ENCODE measurements at regions not wholly inside any gene's neighbourhood (a gene's known extent, or its start where the extent isn't known, plus 50 kb on each side); places are given as distances from the start of the nearest gene placed in this dataset.

GRCh38 chr11:69545976-69546617 is 64.6 kb downstream of the LINC01488 start:
- Histone ChIP-seq H3K27ac (no peak overlapping the region), H3K36me3 (no peaks in the 10 kb centered on the region), H3K27me3 (no peaks in the 10 kb centered on the region), H3K9me3 (ENCODE audit: low read depth) (no peaks in the 10 kb centered on the region), H3K4me1 (ENCODE audit: low read depth) (no peaks in the 10 kb centered on the region), H3K4me3 (no peak overlapping the region)
- no peak for TF ChIP-seq CTCF (IDR thresholded peaks at IDR 0.05; ENCODE audit: low read depth, low read length)
- no peak for DNase-seq (ENCODE audit: low read depth in 1 of 2, low spot score in 1 of 2)

- Histone ChIP-seq H3K9me3 (ENCODE audit: low read depth) (no peaks in the 10 kb centered on the region), H3K36me3 (no peaks in the 10 kb centered on the region), H3K4me3 (no peak overlapping the region), H3K27me3 (no peaks in the 10 kb centered on the region), H3K4me1 (ENCODE audit: low read depth) (no peaks in the 10 kb centered on the region), H3K27ac (no peak overlapping the region)
- DNase-seq (ENCODE audit: low read depth in 1 of 2, low spot score in 1 of 2), result no peak
- no peak for TF ChIP-seq CTCF (IDR thresholded peaks at IDR 0.05; ENCODE audit: low read depth, low read length)
Observed at GRCh38 chr11:69546735-69547370, 65.4 kb downstream of the LINC01488 start.

GRCh38 chr11:69550846-69551245 is 69.4 kb downstream of the LINC01488 start:
- no peaks in the 10 kb centered on the region for H3K9me3 ChIP-seq (ENCODE audit: low read depth)
- H3K36me3 ChIP-seq, result no peaks in the 10 kb centered on the region
- no peaks in the 10 kb centered on the region for H3K4me1 ChIP-seq (ENCODE audit: low read depth)
- no peak overlapping the region for H3K4me3 ChIP-seq
- no peak for DNase-seq (ENCODE audit: low read depth in 1 of 2, low spot score in 1 of 2)
- H3K27me3 ChIP-seq, result no peaks in the 10 kb centered on the region
- no peak for TF ChIP-seq CTCF (IDR thresholded peaks at IDR 0.05; ENCODE audit: low read depth, low read length)
- H3K27ac ChIP-seq, result no peak overlapping the region

GRCh38 chr11:69551963-69552362 is 70.5 kb downstream of the LINC01488 start:
- Histone ChIP-seq H3K36me3 (no peaks in the 10 kb centered on the region), H3K9me3 (ENCODE audit: low read depth) (no peaks in the 10 kb centered on the region), H3K27ac (no peak overlapping the region), H3K4me1 (ENCODE audit: low read depth) (no peaks in the 10 kb centered on the region), H3K27me3 (no peaks in the 10 kb centered on the region), H3K4me3 (no peak overlapping the region)
- no peak for DNase-seq (ENCODE audit: low read depth in 1 of 2, low spot score in 1 of 2)
- no peak for TF ChIP-seq CTCF (IDR thresholded peaks at IDR 0.05; ENCODE audit: low read depth, low read length)

- no peak for DNase-seq (ENCODE audit: low read depth in 1 of 2, low spot score in 1 of 2)
- no peak for TF ChIP-seq CTCF (IDR thresholded peaks at IDR 0.05; ENCODE audit: low read depth, low read length)
- H3K4me3 ChIP-seq, result no peak overlapping the region
- no peaks in the 10 kb centered on the region for H3K9me3 ChIP-seq (ENCODE audit: low read depth)
- H3K27ac ChIP-seq, result no peak overlapping the region
- no peaks in the 10 kb centered on the region for H3K4me1 ChIP-seq (ENCODE audit: low read depth)
- no peaks in the 10 kb centered on the region for H3K36me3 ChIP-seq
- H3K27me3 ChIP-seq, result no peaks in the 10 kb centered on the region
Observed at GRCh38 chr11:69552951-69553350, 71.5 kb downstream of the LINC01488 start.
